ENCODE measurements at regions not wholly inside any gene's neighbourhood (a gene's known extent, or its start where the extent isn't known, plus 50 kb on each side); places are given as distances from the start of the nearest gene placed in this dataset.

DNA sequence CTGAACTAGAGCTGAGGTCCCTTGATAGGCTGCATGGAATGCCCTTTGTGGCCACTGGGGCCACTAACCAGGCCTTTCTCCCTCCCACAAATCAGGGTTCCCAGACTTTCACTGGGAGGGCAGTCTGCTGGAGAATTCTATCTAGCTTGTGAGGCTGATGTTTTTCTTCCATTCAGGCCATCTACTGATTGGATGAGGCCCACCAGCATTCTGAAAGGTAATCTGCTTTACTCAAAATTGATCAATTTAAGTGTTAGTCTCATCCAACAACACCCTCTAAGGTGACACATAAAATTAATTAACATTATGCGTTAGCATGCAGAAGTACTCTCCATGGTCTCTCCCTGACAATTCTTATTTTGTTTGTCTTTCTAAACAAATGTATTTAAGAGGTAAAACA is 80.5 kb downstream of the RTP4 start:
- H3K27ac ChIP-seq (replicated peaks), result no peak overlapping the region
- H3K4me3 ChIP-seq (replicated peaks; ENCODE audit: insufficient read depth, low read length), result no peak overlapping the region
- H3K27me3 ChIP-seq (ENCODE audit: insufficient read depth, poor library complexity, severe bottlenecking), result no peaks in the 10 kb centered on the region
- TF ChIP-seq POLR2AphosphoS5 (IDR thresholded peaks at IDR 0.05; ENCODE audit: low read depth) (no peak), CTCF (IDR thresholded peaks at IDR 0.05; ENCODE audit: insufficient read depth, low read length) (no peak), GABPA (IDR thresholded peaks at IDR 0.05; ENCODE audit: low read depth) (no peak), SPI1 (IDR thresholded peaks at IDR 0.05; ENCODE audit: borderline replicate concordance, low read depth) (no peak)
- TF ChIP-seq, protein P1, sequence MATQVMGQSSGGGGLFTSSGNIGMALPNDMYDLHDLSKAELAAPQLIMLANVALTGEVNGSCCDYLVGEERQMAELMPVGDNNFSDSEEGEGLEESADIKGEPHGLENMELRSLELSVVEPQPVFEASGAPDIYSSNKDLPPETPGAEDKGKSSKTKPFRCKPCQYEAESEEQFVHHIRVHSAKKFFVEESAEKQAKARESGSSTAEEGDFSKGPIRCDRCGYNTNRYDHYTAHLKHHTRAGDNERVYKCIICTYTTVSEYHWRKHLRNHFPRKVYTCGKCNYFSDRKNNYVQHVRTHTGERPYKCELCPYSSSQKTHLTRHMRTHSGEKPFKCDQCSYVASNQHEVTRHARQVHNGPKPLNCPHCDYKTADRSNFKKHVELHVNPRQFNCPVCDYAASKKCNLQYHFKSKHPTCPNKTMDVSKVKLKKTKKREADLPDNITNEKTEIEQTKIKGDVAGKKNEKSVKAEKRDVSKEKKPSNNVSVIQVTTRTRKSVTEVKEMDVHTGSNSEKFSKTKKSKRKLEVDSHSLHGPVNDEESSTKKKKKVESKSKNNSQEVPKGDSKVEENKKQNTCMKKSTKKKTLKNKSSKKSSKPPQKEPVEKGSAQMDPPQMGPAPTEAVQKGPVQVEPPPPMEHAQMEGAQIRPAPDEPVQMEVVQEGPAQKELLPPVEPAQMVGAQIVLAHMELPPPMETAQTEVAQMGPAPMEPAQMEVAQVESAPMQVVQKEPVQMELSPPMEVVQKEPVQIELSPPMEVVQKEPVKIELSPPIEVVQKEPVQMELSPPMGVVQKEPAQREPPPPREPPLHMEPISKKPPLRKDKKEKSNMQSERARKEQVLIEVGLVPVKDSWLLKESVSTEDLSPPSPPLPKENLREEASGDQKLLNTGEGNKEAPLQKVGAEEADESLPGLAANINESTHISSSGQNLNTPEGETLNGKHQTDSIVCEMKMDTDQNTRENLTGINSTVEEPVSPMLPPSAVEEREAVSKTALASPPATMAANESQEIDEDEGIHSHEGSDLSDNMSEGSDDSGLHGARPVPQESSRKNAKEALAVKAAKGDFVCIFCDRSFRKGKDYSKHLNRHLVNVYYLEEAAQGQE (IDR thresholded peaks at IDR 0.05; ENCODE audit: insufficient replicate concordance, low read depth), result no peak
- DNase-seq (ENCODE audit: low read depth in 1 of 2, low spot score in 1 of 2), result no peak

DNA sequence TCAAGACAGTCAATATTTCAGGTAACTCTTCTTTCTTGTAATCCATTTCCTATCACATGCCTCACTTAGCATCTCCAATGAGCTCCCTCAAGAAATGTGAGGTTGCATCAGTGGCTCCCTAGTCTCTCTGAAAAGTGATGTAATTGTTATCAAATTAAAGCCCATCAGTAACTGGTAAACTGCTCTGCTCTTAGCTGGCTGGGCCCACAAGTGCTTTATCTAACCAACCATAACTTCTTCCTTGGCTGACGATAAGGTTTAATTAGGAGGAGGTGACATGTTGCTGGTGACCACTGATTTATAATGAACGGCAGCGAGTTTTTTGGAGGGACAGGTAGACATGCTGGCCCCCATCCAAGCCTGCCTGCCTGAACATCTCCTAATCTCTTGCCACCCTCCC is 79.6 kb downstream of the RTP4 start:
- H3K27ac ChIP-seq (replicated peaks), result no peak overlapping the region
- H3K27me3 ChIP-seq (ENCODE audit: insufficient read depth, poor library complexity, severe bottlenecking), result no peaks in the 10 kb centered on the region
- TF ChIP-seq SPI1 (IDR thresholded peaks at IDR 0.05; ENCODE audit: borderline replicate concordance, low read depth) (no peak), CTCF (IDR thresholded peaks at IDR 0.05; ENCODE audit: insufficient read depth, low read length) (no peak), POLR2AphosphoS5 (IDR thresholded peaks at IDR 0.05; ENCODE audit: low read depth) (no peak), GABPA (IDR thresholded peaks at IDR 0.05; ENCODE audit: low read depth) (no peak)
- TF ChIP-seq, protein P1 (IDR thresholded peaks at IDR 0.05; ENCODE audit: insufficient replicate concordance, low read depth), result no peak
- DNase-seq (ENCODE audit: low read depth in 1 of 2, low spot score in 1 of 2), result no peak
- H3K4me3 ChIP-seq (replicated peaks; ENCODE audit: insufficient read depth, low read length), result no peak overlapping the region

- H3K4me3 ChIP-seq (replicated peaks; ENCODE audit: insufficient read depth, low read length), result no peak overlapping the region
- TF ChIP-seq SPI1 (IDR thresholded peaks at IDR 0.05; ENCODE audit: borderline replicate concordance, low read depth), result no peak
- no peak for TF ChIP-seq CTCF (IDR thresholded peaks at IDR 0.05; ENCODE audit: insufficient read depth, low read length)
- TF ChIP-seq, protein P1 (IDR thresholded peaks at IDR 0.05; ENCODE audit: insufficient replicate concordance, low read depth), result no peak
- TF ChIP-seq POLR2AphosphoS5 (IDR thresholded peaks at IDR 0.05; ENCODE audit: low read depth), result no peak
- TF ChIP-seq GABPA (IDR thresholded peaks at IDR 0.05; ENCODE audit: low read depth), result no peak
- no peak for DNase-seq (ENCODE audit: low read depth in 1 of 2, low spot score in 1 of 2)
- H3K27ac ChIP-seq (replicated peaks), result no peak overlapping the region
- H3K27me3 ChIP-seq (ENCODE audit: insufficient read depth, poor library complexity, severe bottlenecking), result no peaks in the 10 kb centered on the region
These were observed 77.2 kb downstream of the RTP4 start for GRCh38 chr3:187445356-187445755.

Data from HL-60 (cell line).